ENCODE measurements at regions not wholly inside any gene's neighbourhood (a gene's known extent, or its start where the extent isn't known, plus 50 kb on each side); places are given as distances from the start of the nearest gene placed in this dataset.

- Histone ChIP-seq H3K27ac (ENCODE audit: insufficient read depth, low read depth, low read length, poor library complexity, severe bottlenecking) (no peak overlapping the region), H3K27me3 (ENCODE audit: control insufficient read depth, insufficient read depth, low read length, poor library complexity, severe bottlenecking) (no peaks in the 10 kb centered on the region), H3K4me3 (ENCODE audit: insufficient read depth, low read depth, low read length) (no peak overlapping the region), H3K36me3 (ENCODE audit: control insufficient read depth, insufficient read depth, low read length) (no peaks in the 10 kb centered on the region), H3K9me3 (ENCODE audit: control insufficient read depth, low read length) (no peaks in the 10 kb centered on the region), H3K4me1 (ENCODE audit: control insufficient read depth, insufficient read depth, low read length) (no peaks in the 10 kb centered on the region)
- WGBS, 2 experiments = 94 to 98% methylated on average over 3 of the region's 3 CpGs
Measured at GRCh38 chr2:129752176-129752575, 227.3 kb upstream of the RAB6C start.

- Histone ChIP-seq H3K27ac (ENCODE audit: insufficient read depth, low read depth, low read length, poor library complexity, severe bottlenecking) (no peak overlapping the region), H3K4me3 (ENCODE audit: insufficient read depth, low read depth, low read length) (no peak overlapping the region), H3K36me3 (ENCODE audit: control insufficient read depth, insufficient read depth, low read length) (no peaks in the 10 kb centered on the region), H3K9me3 (ENCODE audit: control insufficient read depth, low read length) (no peaks in the 10 kb centered on the region), H3K4me1 (ENCODE audit: control insufficient read depth, insufficient read depth, low read length) (peaks cover 2% of the 10 kb centered on the region), H3K27me3 (ENCODE audit: control insufficient read depth, insufficient read depth, low read length, poor library complexity, severe bottlenecking) (no peaks in the 10 kb centered on the region)
- WGBS, 2 experiments = 95 to 96% methylated on average over 10 of the region's 10 CpGs
Measured at GRCh38 chr2:129752686-129753085, 226.8 kb upstream of the RAB6C start.

- Histone ChIP-seq H3K9me3 (ENCODE audit: control insufficient read depth, low read length) (no peaks in the 10 kb centered on the region), H3K4me1 (ENCODE audit: control insufficient read depth, insufficient read depth, low read length) (peaks cover 7% of the 10 kb centered on the region), H3K27me3 (ENCODE audit: control insufficient read depth, insufficient read depth, low read length, poor library complexity, severe bottlenecking) (no peaks in the 10 kb centered on the region), H3K4me3 (ENCODE audit: insufficient read depth, low read depth, low read length) (no peak overlapping the region), H3K36me3 (ENCODE audit: control insufficient read depth, insufficient read depth, low read length) (no peaks in the 10 kb centered on the region), H3K27ac (ENCODE audit: insufficient read depth, low read depth, low read length, poor library complexity, severe bottlenecking) (no peak overlapping the region)
- 94% methylated on average over 7 to 8 of the region's 8 CpGs for WGBS, 2 experiments
Measured at GRCh38 chr2:129753261-129753660, 226.2 kb upstream of the RAB6C start.

- Histone ChIP-seq H3K4me1 (ENCODE audit: control insufficient read depth, insufficient read depth, low read length) (peaks cover 13% of the 10 kb centered on the region), H3K27ac (ENCODE audit: insufficient read depth, low read depth, low read length, poor library complexity, severe bottlenecking) (no peak overlapping the region), H3K36me3 (ENCODE audit: control insufficient read depth, insufficient read depth, low read length) (no peaks in the 10 kb centered on the region), H3K27me3 (ENCODE audit: control insufficient read depth, insufficient read depth, low read length, poor library complexity, severe bottlenecking) (no peaks in the 10 kb centered on the region), H3K4me3 (ENCODE audit: insufficient read depth, low read depth, low read length) (no peak overlapping the region), H3K9me3 (ENCODE audit: control insufficient read depth, low read length) (no peaks in the 10 kb centered on the region)
- WGBS, 2 experiments = 96% methylated on average over 14 of the region's 14 CpGs
Measured at GRCh38 chr2:129754421-129754820, 225.0 kb upstream of the RAB6C start.

- Histone ChIP-seq H3K4me1 (ENCODE audit: control insufficient read depth, insufficient read depth, low read length) (peaks cover 13% of the 10 kb centered on the region), H3K9me3 (ENCODE audit: control insufficient read depth, low read length) (no peaks in the 10 kb centered on the region), H3K27ac (ENCODE audit: insufficient read depth, low read depth, low read length, poor library complexity, severe bottlenecking) (no peak overlapping the region), H3K36me3 (ENCODE audit: control insufficient read depth, insufficient read depth, low read length) (no peaks in the 10 kb centered on the region), H3K4me3 (ENCODE audit: insufficient read depth, low read depth, low read length) (no peak overlapping the region), H3K27me3 (ENCODE audit: control insufficient read depth, insufficient read depth, low read length, poor library complexity, severe bottlenecking) (no peaks in the 10 kb centered on the region)
- WGBS, 2 experiments = 93% methylated on average over 6 of the region's 6 CpGs
Measured at GRCh38 chr2:129754831-129755230, 224.6 kb upstream of the RAB6C start.

- Histone ChIP-seq H3K4me1 (ENCODE audit: control insufficient read depth, insufficient read depth, low read length) (peaks cover 13% of the 10 kb centered on the region), H3K36me3 (ENCODE audit: control insufficient read depth, insufficient read depth, low read length) (no peaks in the 10 kb centered on the region), H3K27me3 (ENCODE audit: control insufficient read depth, insufficient read depth, low read length, poor library complexity, severe bottlenecking) (no peaks in the 10 kb centered on the region), H3K4me3 (ENCODE audit: insufficient read depth, low read depth, low read length) (no peak overlapping the region), H3K9me3 (ENCODE audit: control insufficient read depth, low read length) (no peaks in the 10 kb centered on the region), H3K27ac (ENCODE audit: insufficient read depth, low read depth, low read length, poor library complexity, severe bottlenecking) (no peak overlapping the region)
- WGBS, 2 experiments = 93 to 97% methylated on average over 7 of the region's 7 CpGs
Measured at GRCh38 chr2:129755786-129756185, 223.7 kb upstream of the RAB6C start.

- Histone ChIP-seq H3K36me3 (ENCODE audit: control insufficient read depth, insufficient read depth, low read length) (no peaks in the 10 kb centered on the region), H3K27me3 (ENCODE audit: control insufficient read depth, insufficient read depth, low read length, poor library complexity, severe bottlenecking) (no peaks in the 10 kb centered on the region), H3K9me3 (ENCODE audit: control insufficient read depth, low read length) (no peaks in the 10 kb centered on the region), H3K4me1 (ENCODE audit: control insufficient read depth, insufficient read depth, low read length) (peaks cover 13% of the 10 kb centered on the region), H3K4me3 (ENCODE audit: insufficient read depth, low read depth, low read length) (no peak overlapping the region), H3K27ac (ENCODE audit: insufficient read depth, low read depth, low read length, poor library complexity, severe bottlenecking) (no peak overlapping the region)
- WGBS, 2 experiments = 93 to 94% methylated on average over 7 of the region's 7 CpGs
Measured at GRCh38 chr2:129756276-129756675, 223.2 kb upstream of the RAB6C start.

GRCh38 chr2:129757366-129757914 lies 222.0 kb upstream of the RAB6C start:
- Histone ChIP-seq H3K9me3 (ENCODE audit: control insufficient read depth, low read length) (no peaks in the 10 kb centered on the region), H3K4me3 (ENCODE audit: insufficient read depth, low read depth, low read length) (no peak overlapping the region), H3K27ac (ENCODE audit: insufficient read depth, low read depth, low read length, poor library complexity, severe bottlenecking) (no peak overlapping the region), H3K4me1 (ENCODE audit: control insufficient read depth, insufficient read depth, low read length) (peaks cover 13% of the 10 kb centered on the region), H3K27me3 (ENCODE audit: control insufficient read depth, insufficient read depth, low read length, poor library complexity, severe bottlenecking) (no peaks in the 10 kb centered on the region), H3K36me3 (ENCODE audit: control insufficient read depth, insufficient read depth, low read length) (no peaks in the 10 kb centered on the region)
- WGBS, 2 experiments = 87 to 91% methylated on average over 9 of the region's 9 CpGs

GRCh38 chr2:129757915-129758783 lies 221.3 kb upstream of the RAB6C start:
- Histone ChIP-seq H3K9me3 (ENCODE audit: control insufficient read depth, low read length) (no peaks in the 10 kb centered on the region), H3K4me3 (ENCODE audit: insufficient read depth, low read depth, low read length) (no peak overlapping the region), H3K27me3 (ENCODE audit: control insufficient read depth, insufficient read depth, low read length, poor library complexity, severe bottlenecking) (no peaks in the 10 kb centered on the region), H3K27ac (ENCODE audit: insufficient read depth, low read depth, low read length, poor library complexity, severe bottlenecking) (no peak overlapping the region), H3K36me3 (ENCODE audit: control insufficient read depth, insufficient read depth, low read length) (no peaks in the 10 kb centered on the region), H3K4me1 (ENCODE audit: control insufficient read depth, insufficient read depth, low read length) (peaks cover 13% of the 10 kb centered on the region)
- WGBS, 2 experiments = 25 to 27% methylated on average over 15 of the region's 15 CpGs

GRCh38 chr2:129758784-129759471 lies 220.5 kb upstream of the RAB6C start:
- Histone ChIP-seq H3K36me3 (ENCODE audit: control insufficient read depth, insufficient read depth, low read length) (no peaks in the 10 kb centered on the region), H3K27me3 (ENCODE audit: control insufficient read depth, insufficient read depth, low read length, poor library complexity, severe bottlenecking) (no peaks in the 10 kb centered on the region), H3K9me3 (ENCODE audit: control insufficient read depth, low read length) (no peaks in the 10 kb centered on the region), H3K27ac (ENCODE audit: insufficient read depth, low read depth, low read length, poor library complexity, severe bottlenecking) (no peak overlapping the region), H3K4me1 (ENCODE audit: control insufficient read depth, insufficient read depth, low read length) (peaks cover 13% of the 10 kb centered on the region), H3K4me3 (ENCODE audit: insufficient read depth, low read depth, low read length) (no peak overlapping the region)
- 84 to 87% methylated on average over 14 of the region's 14 CpGs for WGBS, 2 experiments
